AG04449 (cell line): ENCODE measurements at regions not wholly inside any gene's neighbourhood (a gene's known extent, or its start where the extent isn't known, plus 50 kb on each side); places are given as distances from the start of the nearest gene placed in this dataset.

Experiments
- CTCF ChIA-PET: fragments of 350-600 bp; formaldehyde crosslinking; extraction: SDS; loops from one replicate; lab custom pipeline; 2021; ENCODE audit warnings: antibody characterized with exemption; lab: Yijun Ruan, JAX
- POLR2A ChIA-PET: fragments of 400-600, 350-600 bp; formaldehyde crosslinking; extraction: SDS; loops from one replicate; lab custom pipeline; 2020; ENCODE audit warnings: antibody characterized with exemption, inconsistent platforms; lab: Yijun Ruan, JAX
- DNase-seq: peaks from one replicate; pipeline ENCODE4 v3.0.0-alpha.2; 2010; ENCODE audit warnings: low read depth, low spot score
- H3K4me3 ChIP-seq: 2 replicates; pipeline ENCODE4 v1.5.1; 2011; ENCODE audit warnings: low read depth, mild to moderate bottlenecking, control low read depth, low read length
- TF ChIP-seq, protein P1 (sequence below): IDR thresholded peaks from one replicate; pipeline ENCODE4 v1.5.1; 2011; ENCODE audit warnings: mild to moderate bottlenecking, moderate library complexity, low read length, control low read depth, inconsistent platforms; ENCODE audit not compliant: insufficient read depth; ENCODE audit errors: missing control alignments

DNA sequence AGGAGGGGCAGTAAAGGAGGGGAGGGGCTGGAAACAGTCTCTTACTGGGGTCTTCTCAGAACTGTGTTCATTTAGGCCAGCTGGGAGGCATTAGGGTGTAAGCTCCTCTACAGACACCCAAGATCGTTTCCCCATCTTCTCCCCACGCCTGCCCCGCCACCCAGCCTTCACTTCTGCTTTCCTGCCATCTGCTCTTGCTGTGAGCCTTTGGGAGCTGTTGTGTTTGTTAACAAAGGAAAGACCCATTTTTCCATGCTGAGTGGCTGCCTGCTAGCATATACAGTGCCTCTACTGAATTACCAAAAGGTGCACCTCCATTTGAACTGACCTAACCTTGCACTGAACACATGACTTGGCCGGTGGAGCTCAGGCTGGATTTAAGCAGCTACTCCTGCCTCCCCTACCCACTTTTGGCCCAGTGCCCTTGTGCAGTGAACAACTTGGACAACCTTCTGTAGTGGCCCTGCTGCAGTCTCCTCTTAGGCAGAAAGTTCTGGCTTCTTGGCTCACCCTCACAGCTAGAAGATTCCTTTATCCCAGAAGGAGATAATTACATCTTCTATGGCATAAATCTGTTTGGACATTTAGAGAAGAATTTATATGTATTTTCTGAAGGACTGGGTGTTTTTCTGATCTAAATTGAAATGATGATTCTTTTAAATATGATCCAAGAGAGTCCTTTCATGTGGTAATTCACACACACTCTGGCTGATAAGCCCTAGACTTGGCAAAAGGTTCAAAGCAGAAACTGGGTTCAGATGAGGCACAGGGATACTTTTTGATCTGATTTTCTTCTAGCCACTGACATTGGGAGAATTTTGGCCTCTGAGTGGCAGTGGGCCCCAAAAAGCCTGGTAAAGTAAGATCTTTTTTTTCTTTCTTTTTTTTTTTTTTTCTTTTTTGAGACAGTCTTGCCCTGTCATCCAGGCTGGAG lies 81.9 kb upstream of the HNF1B start:
- ChIA-PET POLR2A (no interaction called here), CTCF (interaction anchor here (0.6 to 3.2 kb wide), 6 partner anchors 10 to 176 kb away, joined by 3 to 25 read pairs (median 4); no protein-coding TSS in a partner anchor)
- TF ChIP-seq, protein P1, sequence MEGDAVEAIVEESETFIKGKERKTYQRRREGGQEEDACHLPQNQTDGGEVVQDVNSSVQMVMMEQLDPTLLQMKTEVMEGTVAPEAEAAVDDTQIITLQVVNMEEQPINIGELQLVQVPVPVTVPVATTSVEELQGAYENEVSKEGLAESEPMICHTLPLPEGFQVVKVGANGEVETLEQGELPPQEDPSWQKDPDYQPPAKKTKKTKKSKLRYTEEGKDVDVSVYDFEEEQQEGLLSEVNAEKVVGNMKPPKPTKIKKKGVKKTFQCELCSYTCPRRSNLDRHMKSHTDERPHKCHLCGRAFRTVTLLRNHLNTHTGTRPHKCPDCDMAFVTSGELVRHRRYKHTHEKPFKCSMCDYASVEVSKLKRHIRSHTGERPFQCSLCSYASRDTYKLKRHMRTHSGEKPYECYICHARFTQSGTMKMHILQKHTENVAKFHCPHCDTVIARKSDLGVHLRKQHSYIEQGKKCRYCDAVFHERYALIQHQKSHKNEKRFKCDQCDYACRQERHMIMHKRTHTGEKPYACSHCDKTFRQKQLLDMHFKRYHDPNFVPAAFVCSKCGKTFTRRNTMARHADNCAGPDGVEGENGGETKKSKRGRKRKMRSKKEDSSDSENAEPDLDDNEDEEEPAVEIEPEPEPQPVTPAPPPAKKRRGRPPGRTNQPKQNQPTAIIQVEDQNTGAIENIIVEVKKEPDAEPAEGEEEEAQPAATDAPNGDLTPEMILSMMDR, result no peak
- DNase-seq, result no peak
- H3K4me3 ChIP-seq, result no peak overlapping the region

DNA sequence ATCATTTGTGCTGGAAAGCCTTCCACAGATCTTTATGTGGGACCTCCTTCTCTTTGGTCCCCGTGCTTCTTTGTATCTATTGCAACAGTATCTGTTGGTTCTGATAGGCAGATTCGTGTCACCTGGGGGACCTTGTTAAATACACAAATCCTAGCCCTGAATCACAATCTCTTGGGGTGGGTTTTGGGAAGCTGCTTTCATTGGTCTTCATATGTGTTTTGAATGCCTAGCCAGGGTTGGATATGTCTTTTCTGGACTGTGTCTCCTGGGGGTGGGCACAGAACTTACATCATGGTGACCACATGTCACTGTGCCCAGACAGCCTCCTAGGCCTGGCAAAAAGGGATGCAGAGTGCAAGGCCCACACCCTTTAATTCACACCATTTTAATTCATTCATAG lies 81.0 kb upstream of the HNF1B start:
- no peak for DNase-seq
- H3K4me3 ChIP-seq, result no peak overlapping the region
- ChIA-PET POLR2A (no interaction called here), CTCF (interaction anchor here (0.6 to 3.2 kb wide), 5 partner anchors 9 to 183 kb away, joined by 3 to 25 read pairs (median 3); partner anchors contain the start of gene DDX52)
- TF ChIP-seq, protein P1, result no peak

DNA sequence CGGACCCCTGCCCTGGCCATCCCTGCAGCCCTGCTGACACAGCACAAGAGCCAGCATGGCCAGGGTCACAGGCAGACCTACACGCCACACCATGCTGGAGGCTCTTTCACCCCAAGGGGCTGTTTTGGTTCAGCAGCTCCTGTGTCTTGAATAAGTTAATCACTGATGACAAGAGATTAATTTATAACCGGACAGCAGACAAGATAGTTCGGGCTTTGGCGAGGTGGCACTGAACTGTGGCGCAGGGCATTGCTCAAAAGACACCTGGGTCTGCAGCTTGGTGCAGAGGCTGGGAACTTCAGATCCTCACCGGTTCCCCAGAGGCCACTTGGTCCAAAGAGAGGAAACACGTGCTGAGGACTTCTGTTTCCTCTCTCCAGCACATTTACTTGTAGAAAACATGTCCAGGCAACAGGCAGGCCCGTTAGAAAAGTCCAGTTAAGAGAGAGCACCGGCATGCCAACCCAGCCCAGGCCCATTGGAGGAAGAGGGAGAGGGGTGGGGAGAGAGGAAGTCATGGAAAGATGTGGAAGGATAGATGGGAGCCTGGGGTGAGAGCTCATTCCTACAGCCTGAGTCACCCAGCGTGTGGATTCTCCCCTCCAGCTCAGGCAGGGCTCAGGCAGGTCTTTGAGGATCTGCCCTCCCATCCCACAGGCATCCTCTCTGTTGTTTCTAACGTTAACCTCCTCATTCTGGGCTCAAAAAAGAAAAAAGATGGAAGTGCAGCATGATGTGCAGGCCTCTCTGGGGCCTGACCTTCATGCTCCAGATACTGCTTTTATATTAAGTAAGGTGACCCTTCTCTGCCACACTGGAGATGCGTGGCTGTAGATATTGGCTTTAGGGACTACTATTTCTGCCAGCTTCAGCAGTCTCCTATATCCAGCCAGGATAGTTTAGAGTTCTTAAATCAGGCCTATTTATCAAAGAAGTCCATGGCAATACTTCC lies 80.0 kb upstream of the HNF1B start:
- POLR2A ChIA-PET, result interaction anchor here (0.5 to 0.9 kb wide), 3 partner anchors 11 to 107 kb away, joined by 3 to 4 read pairs (median 4); no protein-coding TSS in a partner anchor
- TF ChIP-seq, protein P1, result no peak
- no peak for DNase-seq
- CTCF ChIA-PET, result interaction anchor here (0.6 to 3.2 kb wide), 7 partner anchors 8 to 182 kb away, joined by 3 to 25 read pairs (median 3); partner anchors contain the start of gene DDX52
- no peak overlapping the region for H3K4me3 ChIP-seq

DNA sequence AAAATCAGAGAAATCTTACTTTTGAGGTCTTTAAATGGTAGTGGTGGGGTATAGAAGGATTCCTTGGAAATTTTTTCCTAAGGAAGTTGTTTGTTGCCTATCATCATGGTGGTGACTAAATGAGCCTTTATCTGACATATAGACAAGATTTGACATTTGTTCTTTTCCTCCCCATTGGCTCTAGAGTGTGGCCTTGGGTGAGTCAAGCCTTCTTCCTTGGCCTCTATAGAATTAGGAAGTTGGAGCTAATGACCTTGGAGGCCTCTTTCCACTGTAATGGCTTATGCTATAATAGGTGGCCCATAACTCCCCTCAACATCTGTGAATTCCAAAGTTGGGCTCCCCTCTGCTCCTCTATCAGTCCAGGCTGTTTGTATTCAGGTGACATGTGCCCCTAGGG lies 79.1 kb upstream of the HNF1B start:
- DNase-seq, result no peak
- ChIA-PET CTCF (interaction anchor here (0.6 to 3.2 kb wide), 4 partner anchors 7 to 180 kb away, joined by 3 to 25 read pairs (median 5); no protein-coding TSS in a partner anchor), POLR2A (interaction anchor here (0.5 kb wide), 1 partner anchor 106 kb away, joined by 3 read pairs; no protein-coding TSS in a partner anchor)
- no peak overlapping the region for H3K4me3 ChIP-seq
- TF ChIP-seq, protein P1, result no peak

DNA sequence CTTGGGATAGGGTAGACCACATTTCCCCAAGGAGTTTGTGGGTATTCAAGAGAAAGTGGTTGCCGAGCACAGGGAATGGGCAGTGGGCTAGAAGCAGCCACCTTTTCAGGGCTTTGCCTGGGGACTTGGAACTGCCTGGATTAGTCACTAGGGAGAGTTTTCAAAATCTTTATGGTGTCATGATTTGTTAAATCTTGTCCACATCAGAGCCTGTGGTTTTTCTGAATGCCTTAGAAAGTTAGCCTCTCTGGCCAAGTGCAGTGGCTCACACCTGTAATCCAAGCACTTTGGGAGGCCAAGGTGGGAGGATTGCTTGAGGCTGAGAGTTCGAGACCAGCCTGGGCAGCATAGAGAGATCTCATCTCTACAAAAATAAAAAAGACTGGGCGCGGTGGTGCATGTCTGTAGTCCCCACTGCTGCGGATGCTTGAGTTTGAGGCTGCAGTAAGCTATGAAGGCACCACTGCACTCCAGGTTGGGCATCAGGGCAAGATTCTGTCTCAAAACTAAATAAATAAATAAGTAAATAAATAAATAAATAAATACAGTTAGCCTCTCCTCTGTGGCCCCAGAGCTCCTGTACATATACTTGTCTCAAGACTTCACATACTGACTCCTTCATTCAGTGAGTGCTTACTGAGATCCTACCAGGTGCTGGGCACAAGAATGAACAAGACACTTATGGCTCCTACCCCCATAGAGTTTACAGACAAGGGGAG lies 76.3 kb upstream of the HNF1B start:
- CTCF ChIA-PET, result interaction anchor here (1.2 to 1.3 kb wide), 3 partner anchors 23 to 171 kb away, joined by 5 to 8 read pairs (median 5); no protein-coding TSS in a partner anchor
- POLR2A ChIA-PET, result no interaction called here
- H3K4me3 ChIP-seq, result no peak overlapping the region
- TF ChIP-seq, protein P1, result no peak
- DNase-seq, result no peak
